ENCODE measurements at regions not wholly inside any gene's neighbourhood (a gene's known extent, or its start where the extent isn't known, plus 50 kb on each side); places are given as distances from the start of the nearest gene placed in this dataset.

GRCh38 chr7:153852261-153852660 is 199.9 kb upstream of the DPP6 start:
- TF ChIP-seq CTCF (IDR thresholded peaks at IDR 0.05), result no peak
- TF ChIP-seq POLR2A (IDR thresholded peaks at IDR 0.05), result no peak
- TF ChIP-seq POLR2AphosphoS5 (IDR thresholded peaks at IDR 0.05), result no peak
